DMS53 treated with DMSO at 0.1 percent for 48 hours (cell line): ENCODE measurements at regions not wholly inside any gene's neighbourhood (a gene's known extent, or its start where the extent isn't known, plus 50 kb on each side); places are given as distances from the start of the nearest gene placed in this dataset.
"Not testable (repeated sequence)": the region's sequence is repeated elsewhere in the genome, so short reads cannot be mapped to it uniquely, and the experiment has no call there.

Experiments used
- DNase-seq: peaks from one replicate; lab custom pipeline; 2025; ENCODE audit not compliant: unreplicated experiment; lab: John Stamatoyannopoulos, UW

DNA sequence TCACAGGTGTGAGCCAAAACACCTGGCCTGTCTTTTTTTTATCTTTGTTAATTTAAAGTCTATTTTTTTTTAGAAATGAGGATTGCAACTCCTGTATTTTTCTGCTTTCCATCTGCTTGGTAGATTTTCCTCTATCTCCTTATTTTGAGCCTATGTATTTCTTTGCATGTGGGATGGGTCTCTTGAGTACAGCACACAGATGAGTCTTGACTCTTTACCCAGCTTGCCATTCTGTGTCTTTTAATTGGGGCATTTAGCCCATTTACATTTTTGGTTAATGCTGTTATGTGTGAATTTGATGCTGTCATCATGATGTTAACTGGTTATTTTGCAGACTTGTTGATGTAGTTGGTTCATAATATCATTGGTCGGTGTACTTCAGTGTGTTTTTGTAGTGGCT is 317.4 kb downstream of the IPO8 start:
- no peak for DNase-seq

DNA sequence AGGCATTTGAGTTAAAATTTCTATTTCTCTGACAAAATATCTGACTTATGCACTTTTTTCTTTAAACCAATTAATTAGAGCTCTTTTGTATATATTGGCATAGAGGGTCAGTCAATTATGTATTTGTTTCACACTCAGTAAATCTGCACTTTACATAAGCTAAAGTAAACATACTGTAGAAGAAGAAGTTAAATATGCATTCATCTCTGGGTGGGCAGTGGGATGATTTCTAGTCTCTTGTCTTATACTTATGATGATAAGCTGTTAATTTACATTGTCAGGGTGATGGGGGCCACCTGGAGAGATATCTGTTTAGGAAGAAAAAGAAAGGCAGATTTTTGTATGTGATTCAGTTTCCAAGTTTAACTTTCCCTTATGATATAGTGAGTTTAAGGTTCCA is 330.8 kb downstream of the IPO8 start:
- no peak for DNase-seq

DNA sequence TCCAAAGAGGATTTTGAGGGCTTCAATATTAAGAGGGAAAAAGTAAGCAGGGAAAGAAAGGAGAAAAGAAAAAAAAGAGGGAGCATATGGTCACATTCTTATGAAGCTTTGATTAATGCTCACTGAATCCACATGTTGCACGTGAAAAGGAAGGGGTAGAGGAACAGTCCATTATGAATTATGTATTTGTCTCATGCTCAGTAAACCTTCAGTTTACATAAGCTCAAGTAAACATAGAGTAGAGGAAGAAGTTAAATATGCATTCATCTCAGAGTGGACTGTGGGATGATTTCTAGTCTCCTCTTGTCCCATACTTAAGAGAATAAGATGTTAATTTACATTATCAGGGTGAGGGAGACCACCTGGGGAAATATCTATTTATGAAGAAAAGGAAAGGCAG is 334.5 kb downstream of the IPO8 start:
- DNase-seq = peak; percentile 91

DNA sequence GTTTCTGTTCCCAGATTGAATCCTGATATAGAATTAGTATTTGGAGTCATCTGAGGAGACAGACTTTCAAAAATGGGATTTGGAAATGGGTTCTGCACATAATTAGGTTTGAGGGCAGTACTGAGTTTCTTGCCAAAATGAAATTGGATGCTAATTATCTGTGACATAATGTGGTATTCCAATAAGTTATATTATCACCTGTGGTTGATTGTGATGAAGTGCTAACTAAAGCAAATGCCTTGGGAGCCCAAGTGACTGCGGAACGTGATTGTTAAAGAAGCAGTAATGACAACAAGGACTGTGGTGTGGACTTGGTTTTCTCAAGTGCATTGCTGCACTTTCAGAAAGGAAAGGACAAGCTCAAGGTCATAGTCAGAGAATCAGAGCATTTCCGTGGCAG is 337.0 kb downstream of the IPO8 start:
- no peak for DNase-seq

DNA sequence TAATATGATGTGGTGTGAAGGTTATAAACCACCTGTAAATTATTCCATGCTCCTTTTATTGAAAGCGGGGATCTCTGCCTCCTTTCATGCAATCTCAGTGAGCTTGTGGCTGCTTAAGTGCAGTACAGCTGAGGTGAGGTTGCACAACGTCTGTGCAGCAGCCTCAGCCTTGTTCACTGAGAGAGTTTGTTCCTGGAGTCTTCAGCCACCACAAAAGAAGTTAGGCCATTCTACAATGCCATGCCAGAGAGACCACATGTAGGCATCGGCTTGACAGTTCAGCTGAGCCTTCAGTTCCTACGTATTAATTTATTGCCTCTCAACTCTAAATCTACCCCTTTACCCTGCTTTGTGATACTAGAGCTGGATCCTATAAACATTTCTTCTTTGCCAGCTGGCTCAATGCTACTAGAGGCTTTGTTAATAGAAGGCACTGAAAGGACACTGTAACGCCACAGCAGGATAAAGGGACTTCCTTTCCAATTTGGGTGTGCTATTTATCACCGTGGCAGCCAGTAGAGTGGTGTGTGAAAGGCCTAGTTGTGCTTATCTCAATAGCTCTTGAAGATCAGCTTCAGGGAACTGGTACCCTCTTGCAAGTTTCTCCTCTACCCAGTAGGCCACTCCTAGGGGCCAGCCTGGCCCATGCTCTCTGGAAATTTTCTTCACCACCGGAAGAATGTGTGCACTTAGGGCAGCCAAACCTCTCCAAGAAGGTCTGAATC is 337.7 kb downstream of the IPO8 start:
- no peak for DNase-seq

DNA sequence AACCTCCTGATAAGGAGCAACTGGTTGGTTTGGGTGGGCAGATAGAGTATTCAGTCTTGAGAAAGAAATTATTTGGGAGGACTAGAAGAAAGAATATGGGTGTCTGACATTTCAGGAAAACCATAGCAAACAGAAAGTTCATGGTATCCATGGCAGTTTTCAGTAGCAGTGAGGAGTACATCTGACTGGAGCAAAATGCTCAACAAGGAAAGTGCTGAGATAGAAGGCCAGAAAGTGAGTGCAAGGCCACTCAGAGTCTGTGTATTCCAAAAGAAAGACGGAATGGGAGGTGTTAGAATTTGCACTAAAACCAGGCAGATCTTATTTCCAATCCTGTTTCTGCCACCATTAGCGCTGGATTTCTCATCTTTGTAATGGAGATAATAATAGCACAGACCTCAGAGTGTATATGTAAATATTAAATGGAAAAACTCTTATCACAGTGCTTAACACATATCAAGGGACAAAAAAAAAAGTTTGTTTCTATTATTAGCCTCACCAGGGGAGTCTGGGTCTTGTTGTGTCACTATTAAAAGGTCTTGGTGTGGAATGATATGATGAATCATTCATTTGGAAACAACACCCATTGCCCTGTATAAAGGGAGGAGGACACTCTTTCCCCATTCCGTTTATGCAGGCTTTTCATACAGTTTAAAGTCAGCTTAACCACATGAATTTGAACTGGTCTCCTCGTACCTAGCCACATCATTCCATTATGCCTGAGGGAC is 349.8 kb downstream of the IPO8 start:
- no peak for DNase-seq

DNA sequence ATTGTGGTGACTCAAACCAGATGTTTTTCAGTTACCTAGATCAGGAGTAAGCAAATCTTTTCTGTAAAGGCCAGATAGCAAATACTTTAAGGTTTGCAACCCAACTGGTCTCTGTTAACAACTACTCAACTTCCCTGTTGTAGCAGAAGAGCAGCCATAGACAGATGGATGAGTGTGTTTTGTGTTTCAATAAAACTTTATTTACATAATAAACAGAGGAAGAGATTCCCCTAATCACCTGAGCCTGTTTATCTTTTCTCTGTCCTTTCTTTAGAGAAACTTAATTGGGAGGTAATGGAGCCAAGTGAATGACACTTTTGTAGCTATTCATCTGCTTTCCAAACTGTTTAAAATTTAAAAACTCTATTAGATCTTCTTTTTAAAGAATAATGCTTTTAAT is 365.1 kb downstream of the IPO8 start:
- no peak for DNase-seq

DNA sequence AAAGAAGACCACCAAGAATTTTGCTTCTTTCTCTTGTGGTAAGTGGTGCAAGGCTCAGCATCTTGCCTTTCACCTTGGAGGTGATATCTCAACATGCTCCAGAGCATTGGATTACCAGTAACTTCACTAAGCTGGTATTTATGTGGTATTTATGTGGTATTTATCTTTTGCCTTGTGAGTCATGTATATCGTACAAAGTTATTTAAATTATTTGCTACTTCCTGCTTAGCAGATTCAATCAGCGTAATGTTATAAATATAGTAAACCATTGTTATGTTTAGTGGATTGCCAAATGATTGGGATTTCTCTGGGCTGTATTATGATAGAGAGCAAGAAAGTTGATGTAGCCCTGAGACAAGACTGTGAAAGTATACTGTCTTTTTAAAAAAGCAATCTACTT is 366.4 kb downstream of the IPO8 start:
- no peak for DNase-seq

DNA sequence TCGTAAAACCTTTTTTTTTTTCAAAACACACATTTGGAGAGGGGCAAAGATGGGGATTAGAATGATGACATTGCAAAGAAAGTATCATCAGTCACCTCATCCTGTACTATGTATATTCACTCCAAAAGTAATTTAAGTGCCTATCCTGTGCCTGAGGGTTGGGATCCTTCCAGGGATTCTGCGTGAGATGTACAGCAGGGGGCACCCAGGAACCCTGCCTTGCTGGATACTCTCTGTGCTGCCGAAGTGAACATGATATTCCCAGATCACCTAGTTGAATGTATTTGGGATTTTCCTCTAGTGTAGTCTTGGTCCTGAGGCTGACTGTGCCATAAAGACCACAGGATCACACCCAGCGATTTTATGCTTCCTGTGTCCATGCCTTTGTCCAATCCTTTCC is 372.7 kb downstream of the IPO8 start:
- DNase-seq = no peak

DNA sequence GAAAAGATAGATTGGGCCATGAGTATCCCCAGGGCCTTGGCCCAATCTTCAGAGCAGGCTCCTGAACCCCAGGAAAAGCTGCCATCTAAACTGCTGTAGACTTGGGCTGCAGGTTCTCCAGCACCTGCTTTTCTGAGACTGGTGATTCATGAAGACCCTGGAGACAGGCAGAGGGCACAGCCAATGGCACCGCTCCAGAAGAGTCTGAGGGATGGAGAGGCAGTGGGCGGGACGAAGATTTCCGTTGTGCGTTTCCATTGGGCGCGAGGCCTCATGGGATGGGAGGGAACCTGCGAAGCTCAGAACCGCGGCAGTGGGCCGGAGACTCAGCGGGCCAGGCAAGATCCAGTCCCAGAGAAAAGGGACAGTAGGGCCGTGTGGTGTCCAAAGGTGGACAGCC is 375.1 kb downstream of the IPO8 start:
- no peak for DNase-seq

DNA sequence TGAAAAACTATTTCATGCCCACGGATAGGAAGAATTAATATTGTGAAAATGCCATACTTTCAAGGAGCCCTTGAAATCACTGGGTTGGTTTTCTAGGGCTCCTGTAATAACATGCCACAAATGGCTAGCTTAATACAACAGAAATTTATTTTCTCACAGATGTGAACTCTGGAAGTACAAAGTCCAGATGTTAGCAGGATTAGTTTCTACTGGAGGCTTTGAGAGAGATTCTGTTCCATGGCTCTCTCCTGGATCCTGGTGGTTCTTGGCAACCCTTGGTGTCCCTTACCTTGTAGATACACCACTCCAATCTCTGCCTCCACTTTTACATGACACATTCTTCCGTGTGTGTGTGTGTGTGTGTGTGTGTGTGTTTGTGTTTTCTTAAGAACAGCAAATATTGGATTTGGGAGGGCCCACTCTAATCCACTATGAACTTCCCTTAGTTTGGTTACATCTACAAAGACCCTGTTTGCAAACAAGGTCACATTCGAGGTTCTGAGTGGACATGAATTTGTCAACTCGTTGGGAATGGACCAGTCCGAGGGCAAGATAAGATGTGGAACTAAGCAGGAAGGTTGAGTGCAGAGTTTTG is 381.1 kb downstream of the IPO8 start:
- DNase-seq = no peak

DNA sequence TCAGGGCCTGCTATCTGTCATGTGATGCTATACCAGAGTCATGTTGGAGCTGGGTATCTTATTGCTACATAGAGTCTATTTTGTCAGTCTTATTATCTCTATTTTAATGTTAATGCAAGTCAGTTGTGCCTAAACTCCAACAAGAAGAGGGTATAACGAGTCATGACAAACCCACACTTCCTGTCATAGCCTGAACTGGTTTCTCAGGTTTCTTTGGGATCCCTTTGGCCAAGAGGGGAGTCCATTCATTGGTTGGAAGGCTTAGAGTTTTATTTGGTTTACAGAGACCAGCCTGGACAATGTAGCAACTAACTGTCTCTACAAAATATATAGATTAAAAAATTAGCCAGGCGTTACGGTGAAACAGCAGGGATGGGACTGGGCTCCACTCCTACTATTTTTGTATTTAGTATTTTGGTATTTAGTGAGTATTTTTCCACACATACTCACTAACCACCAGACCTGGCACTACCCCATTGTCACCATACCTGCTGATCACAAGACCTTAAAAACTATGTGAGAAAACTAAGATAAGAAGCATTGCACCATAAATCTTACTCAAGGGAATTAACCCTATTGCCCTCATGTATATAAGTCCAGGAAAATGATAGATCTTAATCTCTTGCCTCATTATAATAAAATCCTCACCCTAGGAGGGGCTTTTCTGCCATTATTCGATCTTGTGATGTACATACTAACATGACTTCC is 387.5 kb downstream of the IPO8 start:
- DNase-seq = peak; percentile 12

DNA sequence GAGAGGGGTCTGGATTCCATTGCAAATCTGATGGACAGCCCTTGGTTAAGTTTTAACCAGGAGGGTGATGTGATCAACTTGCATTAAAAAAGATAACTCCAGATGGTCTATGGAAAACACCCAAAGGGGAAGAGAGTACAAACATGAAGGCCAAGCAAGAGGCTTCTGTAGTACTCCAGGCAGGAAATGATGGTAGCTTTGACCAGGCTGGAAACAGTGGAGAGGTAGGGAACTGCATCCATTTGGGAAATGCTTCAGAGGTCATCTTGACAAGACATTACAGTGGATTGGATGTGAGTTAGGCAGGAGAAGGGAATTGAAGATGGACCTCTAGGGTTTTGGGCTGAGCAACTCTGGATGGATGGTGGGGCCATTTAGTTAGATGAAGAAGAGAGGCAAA is 391.1 kb downstream of the IPO8 start:
- no peak for DNase-seq

DNA sequence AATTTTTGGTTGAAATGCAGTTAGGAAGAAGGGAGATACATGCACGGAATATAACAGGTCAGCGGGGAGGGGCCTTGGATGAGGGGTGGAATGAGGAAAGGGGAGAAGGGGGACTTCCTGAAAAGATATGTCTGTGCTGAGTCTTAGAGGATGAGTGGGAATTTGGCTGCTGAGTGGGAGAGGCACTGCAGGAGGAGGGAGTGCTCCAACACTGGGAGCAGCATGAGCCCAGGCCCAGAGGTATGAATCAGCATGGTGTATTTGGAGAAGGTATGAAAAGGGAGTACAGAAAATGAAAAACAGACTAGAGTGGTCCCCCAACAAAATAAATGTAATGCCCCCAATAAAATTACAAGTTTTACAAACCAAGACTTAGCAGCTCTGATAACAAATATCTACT is 394.4 kb downstream of the IPO8 start:
- no peak for DNase-seq

DNA sequence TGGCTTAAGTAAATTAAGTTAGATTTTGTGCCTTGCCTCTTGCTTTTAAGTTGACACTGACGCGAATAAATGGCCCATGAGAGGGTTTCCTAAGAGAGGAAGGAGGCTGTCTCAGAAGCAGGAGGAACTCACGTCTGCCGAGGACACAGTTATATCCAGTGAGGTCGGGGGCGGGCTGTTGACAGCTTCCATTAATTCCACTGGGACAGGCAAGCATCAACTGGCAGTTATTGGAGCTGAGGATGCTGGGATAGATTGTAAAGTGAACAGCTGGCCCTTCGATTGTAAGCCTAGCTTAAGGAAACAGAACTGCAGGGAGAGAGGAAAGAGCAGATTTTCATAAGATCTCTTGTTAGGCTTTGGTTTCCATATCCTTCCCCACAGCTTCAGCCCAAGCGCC is 399.2 kb downstream of the IPO8 start:
- DNase-seq = no peak

DNA sequence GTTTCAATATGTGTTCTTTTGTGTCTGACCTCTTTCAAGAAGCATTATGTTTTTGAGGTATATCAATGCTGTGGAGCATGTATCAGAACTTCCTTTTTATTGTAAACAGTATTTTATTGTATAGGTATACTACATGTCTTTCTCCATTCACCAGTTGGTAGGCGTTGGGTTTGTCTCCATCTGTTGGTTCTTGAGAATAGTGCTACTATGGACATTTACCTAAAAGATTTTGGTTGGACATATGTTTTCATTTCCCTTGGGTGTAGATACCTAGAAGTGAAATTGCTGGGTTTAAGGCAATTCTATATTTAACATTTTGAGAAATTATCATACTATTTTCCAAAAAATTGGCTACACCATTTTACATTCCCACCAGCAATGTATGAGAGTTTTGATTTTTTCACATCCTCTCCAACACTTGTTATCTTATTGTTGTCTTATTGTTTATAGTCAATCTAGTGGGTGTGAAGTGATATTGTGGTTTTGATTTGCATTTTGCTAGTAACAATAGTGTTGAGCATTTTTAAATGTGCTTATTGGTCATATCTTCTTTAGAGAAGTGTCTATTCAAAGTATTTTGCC is 409.2 kb downstream of the IPO8 start:
- peak; percentile 80 for DNase-seq

DNA sequence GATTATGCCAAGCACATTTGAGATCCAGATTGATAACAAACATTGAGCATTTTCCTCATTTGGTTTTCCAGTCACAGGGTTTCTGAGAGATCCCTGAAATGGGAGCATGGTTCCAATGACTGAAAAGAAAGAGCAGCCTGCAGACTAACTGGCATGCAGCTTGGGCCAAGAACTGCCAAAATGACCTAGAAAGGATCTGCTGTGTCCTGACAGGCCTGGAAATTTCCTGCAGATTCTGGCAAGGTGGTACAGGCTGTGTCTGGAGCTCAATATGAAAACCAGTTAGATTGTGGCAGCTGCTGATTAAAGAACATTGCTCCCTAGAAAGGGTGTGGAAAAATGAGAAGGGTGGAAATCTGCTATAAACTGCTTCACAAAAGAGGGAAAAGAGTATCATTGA is 417.3 kb downstream of the IPO8 start:
- no peak for DNase-seq

DNA sequence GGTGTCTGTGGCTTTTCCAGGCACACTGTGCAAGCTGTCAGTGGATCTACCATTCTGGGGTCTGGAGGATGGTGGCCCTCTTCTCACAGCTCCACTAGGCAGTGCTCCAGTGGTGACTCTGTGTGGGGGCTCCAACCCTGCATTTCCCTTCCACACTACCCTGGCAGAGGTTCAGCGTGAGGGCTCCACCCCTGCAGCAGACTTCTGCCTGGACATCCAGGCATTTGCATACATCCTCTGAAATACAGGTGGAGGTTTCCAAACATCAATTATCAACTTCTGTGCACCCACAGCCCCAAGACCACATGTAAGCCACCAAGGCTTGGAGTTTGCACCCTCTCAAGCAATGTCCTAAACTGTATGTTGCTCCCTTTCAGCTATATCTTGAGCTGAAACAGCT is 423.2 kb downstream of the IPO8 start:
- not testable (repeated sequence) for DNase-seq

DNA sequence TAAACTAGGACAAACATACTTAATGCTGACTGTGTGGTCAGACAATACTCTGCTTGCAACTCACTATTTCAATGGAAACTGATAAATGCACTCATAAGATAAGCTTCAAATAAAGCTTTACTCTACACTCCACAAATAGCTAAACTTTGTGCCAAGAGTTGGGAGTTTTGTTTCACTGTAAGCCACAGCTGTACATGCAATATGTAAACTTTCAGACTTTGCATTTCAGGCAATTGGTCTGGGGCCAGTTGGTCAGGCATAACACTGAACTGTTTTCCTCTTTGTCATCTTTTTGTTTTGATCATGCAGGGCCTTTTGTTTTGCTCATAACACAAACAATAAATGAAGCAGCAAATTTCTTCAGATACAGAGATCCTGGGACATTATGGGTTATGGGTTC is 426.2 kb downstream of the IPO8 start:
- DNase-seq = no peak

DNA sequence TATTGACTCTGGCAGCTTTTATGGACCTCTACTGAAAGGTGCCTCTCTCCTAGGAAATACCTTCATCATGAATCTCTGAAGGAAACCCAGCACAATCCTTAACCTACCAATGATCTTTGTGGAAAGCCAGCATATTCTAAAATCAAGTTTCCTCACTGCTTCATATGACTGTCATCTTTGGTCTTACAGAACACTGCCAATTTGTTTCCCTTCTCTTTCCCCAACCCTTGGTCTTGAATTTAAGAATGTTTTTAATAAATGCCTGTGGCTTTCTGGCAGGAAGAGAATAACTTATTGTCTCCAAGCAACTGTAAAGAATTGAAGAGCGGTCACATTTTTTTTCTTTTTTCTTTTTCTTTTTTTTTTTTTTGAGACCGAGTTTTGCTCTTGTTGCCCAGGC is 427.6 kb downstream of the IPO8 start:
- no peak for DNase-seq

DNA sequence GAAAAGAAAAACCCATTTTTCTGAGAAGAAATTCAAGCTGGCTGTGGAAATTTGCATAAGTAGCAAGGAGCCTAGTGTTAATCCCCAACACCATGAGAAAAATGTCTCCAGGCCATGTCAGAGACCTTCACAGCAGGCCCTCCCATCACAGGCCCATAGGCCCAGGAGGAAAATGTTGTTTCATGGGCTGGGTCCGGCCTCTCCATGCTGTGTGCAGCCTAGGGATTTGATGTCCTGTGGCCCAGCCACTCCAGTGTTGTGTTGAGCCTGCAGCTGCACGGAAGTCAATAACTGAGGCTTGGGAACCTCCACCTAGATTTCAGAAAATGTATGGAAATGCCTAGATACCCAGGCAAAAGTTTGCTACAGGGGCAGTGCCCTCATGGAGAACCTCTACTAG is 432.2 kb downstream of the IPO8 start:
- no peak for DNase-seq

DNA sequence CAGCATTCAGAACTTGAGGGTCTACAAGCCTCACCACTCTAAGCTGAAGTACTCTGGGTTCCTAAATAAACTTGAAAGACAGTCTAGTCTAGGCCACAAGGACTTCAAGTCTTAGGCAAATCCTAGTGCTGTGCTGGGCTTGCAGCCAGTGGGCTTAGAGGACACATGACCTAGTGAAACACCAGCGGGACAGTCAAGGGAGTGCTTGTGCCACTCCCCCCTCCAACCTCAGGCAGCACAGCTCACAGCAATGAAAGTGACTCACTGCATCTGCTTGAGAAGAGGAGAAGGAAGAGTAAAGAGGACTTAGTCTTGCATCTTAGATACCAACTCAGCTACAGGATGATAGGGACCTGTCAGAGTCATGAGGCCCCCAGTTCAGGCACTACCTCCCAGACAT is 438.1 kb downstream of the IPO8 start:
- no peak for DNase-seq
